K562 (cell line): ENCODE measurements at regions not wholly inside any gene's neighbourhood (a gene's known extent, or its start where the extent isn't known, plus 50 kb on each side); places are given as distances from the start of the nearest gene placed in this dataset.
A peak's percentile ranks its signal among the peaks of the same experiment; 100 is the strongest.
"Not testable (repeated sequence)": the region's sequence is repeated elsewhere in the genome, so short reads cannot be mapped to it uniquely, and the experiment has no call there.

ENCODE experiments used
- ATAC-seq: fragments of 200-7000 bp; cut with Tn5 transposase; 3 replicates; pipeline ENCODE4 v1.9.1; 2020; ENCODE audit warnings: moderate library complexity
- BruUV-seq: library from RNA; stranded (reverse); fragments of 400-500 nt; replicated peaks from 2 replicates; lab custom pipeline; 2021; lab: Mats Ljungman, UMichigan
- CTCF ChIA-PET: fragments of 300-600 bp; formaldehyde crosslinking; extraction: SDS; loops from one replicate; lab custom pipeline; 2021; ENCODE audit warnings: low intra/inter-chr PET ratio; lab: Yijun Ruan, JAX
- POLR2A ChIA-PET: fragments of 300-600, 350-650 bp; sonication (Branson Sonifier 250); formaldehyde crosslinking; extraction: SDS; loops from one replicate; lab custom pipeline; 2021; ENCODE audit warnings: antibody characterized with exemption, inconsistent platforms; lab: Yijun Ruan, JAX
- DNase-seq, 4 experiments: peaks; one replicate each; pipeline versions ENCODE4 v3.0.0 to v3.0.0-alpha.2; 2011 to 2018; ENCODE audit warnings: low spot score in 3 of 4, mixed read lengths in 3 of 4; ENCODE audit errors: extremely low read depth in 1 of 4
- FAIRE-seq: peaks from 2 replicates; lab custom pipeline; 2011; peaks lifted over from hg19 to GRCh38; lab: Jason Lieb, UNC
- H2AFZ ChIP-seq: 2 replicates; pipeline ENCODE4 v1.6.0; 2011; ENCODE audit warnings: low read depth, low read length, control low read depth, inconsistent platforms
- H3K27ac ChIP-seq: fragments of 200-600 bp; 3 replicates; pipeline ENCODE4 v1.8.0; 2011; ENCODE audit warnings: low read depth, mild to moderate bottlenecking, control low read depth, inconsistent platforms, low read length, moderate library complexity, mixed read lengths; ENCODE audit errors: extremely low read depth
- H3K27me3 ChIP-seq, 2 experiments: fragments of 300-600 bp in 1 of 2; 2 replicates in 1 of 2; 3 replicates in 1 of 2; pipeline versions ENCODE4 v1.6.0 to v1.8.0; 2011; ENCODE audit warnings: inconsistent platforms in 2 of 2, low read length in 2 of 2, mild to moderate bottlenecking in 1 of 2, mixed read lengths in 1 of 2, moderate library complexity in 1 of 2; ENCODE audit not compliant: control insufficient read depth in 2 of 2, insufficient read depth in 2 of 2
- H3K36me3 ChIP-seq: fragments of 300-600 bp; 3 replicates; pipeline ENCODE4 v1.8.0; 2011; ENCODE audit warnings: mild to moderate bottlenecking, low read length, inconsistent platforms; ENCODE audit not compliant: control insufficient read depth, insufficient read depth
- H3K4me1 ChIP-seq, 2 experiments: fragments of 200-600 bp in 1 of 2; replicated peaks in 1 of 2; 2 replicates in 1 of 2; 3 replicates in 1 of 2; pipeline versions ENCODE4 v1.5.1 to v1.8.0; 2011; ENCODE audit warnings: inconsistent platforms in 2 of 2, low read length in 2 of 2, mild to moderate bottlenecking in 1 of 2, mixed read lengths in 1 of 2, moderate library complexity in 1 of 2; ENCODE audit not compliant: control insufficient read depth in 2 of 2, insufficient read depth in 2 of 2
- H3K4me2 ChIP-seq: 2 replicates; pipeline ENCODE4 v1.6.1; 2011; ENCODE audit warnings: low read length, control low read depth, inconsistent platforms, mixed read lengths; ENCODE audit not compliant: insufficient read depth
- H3K4me3 ChIP-seq: fragments of 200-600 bp; sonication (generic), shearing (Covaris generic); 2 replicates; pipeline ENCODE4 v1.5.1; 2016; ENCODE audit warnings: control low read depth, inconsistent platforms
- H3K79me2 ChIP-seq: fragments of 200-600 bp; 3 replicates; pipeline ENCODE4 v1.8.0; 2011; ENCODE audit warnings: low read length, inconsistent platforms; ENCODE audit not compliant: control insufficient read depth, insufficient read depth
- H3K9ac ChIP-seq, 2 experiments: 2 replicates each; pipeline versions ENCODE4 v1.6.0 to v1.6.1; 2011; ENCODE audit warnings: low read depth in 2 of 2, low read length in 2 of 2, control low read depth in 1 of 2, inconsistent platforms in 1 of 2, mild to moderate bottlenecking in 1 of 2, mixed read lengths in 1 of 2; ENCODE audit not compliant: insufficient read depth in 1 of 2
- H3K9me1 ChIP-seq: one replicate; pipeline ENCODE4 v1.6.0; 2011; ENCODE audit warnings: inconsistent platforms, mild to moderate bottlenecking, low read length, moderate library complexity; ENCODE audit not compliant: control insufficient read depth, insufficient read depth
- H3K9me3 ChIP-seq: replicated peaks from 2 replicates; pipeline ENCODE4 v1.5.1; 2011; ENCODE audit warnings: low read depth, low read length, inconsistent platforms; ENCODE audit not compliant: control insufficient read depth, insufficient read depth
- H4K20me1 ChIP-seq: replicated peaks from 2 replicates; pipeline ENCODE4 v1.6.1; 2011; ENCODE audit warnings: low read length, inconsistent platforms, mixed read lengths; ENCODE audit not compliant: control insufficient read depth, insufficient read depth
- PHB ChIP-seq: fragments of 250-450 bp; sonication (Bioruptor Pico); IDR thresholded peaks from 2 replicates; pipeline ENCODE4 v1.5.0; 2021
- WGBS: fragments of 100-300 bp; shearing (Covaris generic); methylation state at CpG from one replicate; pipeline ENCODE4 v1.1.6; 2016; ENCODE audit warnings: low coverage, mixed read lengths; ENCODE audit not compliant: insufficient coverage; ENCODE audit errors: missing lambda C conversion rate; 5-methylcytosine and 5-hydroxymethylcytosine counted together
- in situ Hi-C: fragments of 300-500 bp; cut with MboI; formaldehyde crosslinking; loops from 4 replicates; pipeline ENCODE4 v1.15.0; 2018; ENCODE audit warnings: inconsistent platforms, mixed read lengths
- intact Hi-C: fragments of 100-400 bp; cut with micrococcal nuclease; formaldehyde crosslinking; loops from 2 replicates; pipeline ENCODE4 v1.14.2; 2022
- TF ChIP-seq, protein P1 (sequence below), 2 experiments: fragments of 450-650 bp in 1 of 2; sonication (generic) in 1 of 2; formaldehyde crosslinking in 1 of 2; IDR thresholded peaks in 1 of 2; conservative IDR thresholded peaks in 1 of 2; 2 replicates each; pipeline versions ENCODE4 v1.6.1 to v1.8.1; 2016 to 2023; ENCODE audit warnings: mild to moderate bottlenecking in 2 of 2, moderate library complexity in 2 of 2, inconsistent platforms in 1 of 2, missing genetic modification reagents in 1 of 2

DNA sequence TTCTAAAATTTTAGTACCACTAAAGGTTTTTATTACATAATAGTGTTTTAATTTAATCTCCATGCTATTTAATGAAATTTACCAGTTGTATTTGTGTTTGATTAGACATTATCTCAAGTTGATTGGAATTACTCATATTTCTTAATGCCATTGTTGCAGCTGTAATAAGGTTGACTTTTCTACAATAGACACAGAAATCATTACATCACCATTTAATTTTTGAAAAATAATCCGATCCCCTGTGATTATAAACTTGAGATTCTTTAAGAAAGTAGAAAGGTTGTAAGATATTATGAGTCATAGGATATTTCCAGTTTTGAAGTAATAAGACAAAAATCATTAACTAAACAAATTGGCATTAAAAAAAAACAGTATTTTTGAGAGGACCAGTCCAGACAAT is 161.4 kb downstream of the PRL start:
- WGBS: 0% methylated on average over 1 of the region's 1 CpG
- CTCF ChIA-PET: no interaction called here

DNA sequence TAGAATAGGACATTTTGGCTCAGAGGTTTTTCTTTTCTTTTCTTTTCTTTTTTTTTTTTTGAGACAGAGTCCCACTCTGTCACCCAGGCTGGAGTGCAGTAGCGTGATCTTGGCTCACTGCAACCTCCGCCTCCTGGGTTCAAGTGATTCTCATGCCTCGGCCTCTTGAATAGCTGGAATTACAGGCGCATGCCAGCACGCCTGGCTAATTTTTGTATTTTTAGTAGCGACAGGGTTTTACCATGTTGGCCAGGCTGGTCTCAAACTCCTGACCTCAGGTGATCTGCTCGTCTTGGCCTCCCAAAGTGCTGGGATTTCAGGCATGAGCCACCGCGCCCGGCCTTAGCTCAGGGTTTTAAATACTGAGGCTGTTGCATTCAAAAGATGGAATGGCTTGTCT is 156.1 kb downstream of the PRL start:
- H3K27me3 ChIP-seq, FAIRE-seq, in situ Hi-C loops, CTCF ChIA-PET, H3K4me3 ChIP-seq, H3K9me3 ChIP-seq, H3K4me1 ChIP-seq, intact Hi-C loops, H4K20me1 ChIP-seq, BruUV-seq, H3K9me1 ChIP-seq, H3K79me2 ChIP-seq, H2AFZ ChIP-seq, H3K4me2 ChIP-seq, POLR2A ChIA-PET, H3K36me3 ChIP-seq, ATAC-seq, H3K27ac ChIP-seq, H3K9ac ChIP-seq, DNase-seq: not testable (repeated sequence)
- WGBS: 2% methylated on average over 10 of the region's 10 CpGs

More for the DNA sequence above, 161.4 kb downstream of the PRL start:
- FAIRE-seq (no peak), DNase-seq (no peak), ATAC-seq (no peak)
- no peak overlapping the region for H3K4me3 ChIP-seq
- H2AFZ ChIP-seq: no peak overlapping the region
- POLR2A ChIA-PET: no interaction called here
- BruUV-seq: no TSS peak
- no peaks in the 10 kb centered on the region for H3K9me3 ChIP-seq
- intact Hi-C loops (no loop called here), in situ Hi-C loops (no loop called here)
- H3K36me3 ChIP-seq: no peaks in the 10 kb centered on the region
- H3K9me1 ChIP-seq: no peaks in the 10 kb centered on the region
- no peak for TF ChIP-seq PHB (CRISPR knock-in tag)
- TF ChIP-seq, protein P1, sequence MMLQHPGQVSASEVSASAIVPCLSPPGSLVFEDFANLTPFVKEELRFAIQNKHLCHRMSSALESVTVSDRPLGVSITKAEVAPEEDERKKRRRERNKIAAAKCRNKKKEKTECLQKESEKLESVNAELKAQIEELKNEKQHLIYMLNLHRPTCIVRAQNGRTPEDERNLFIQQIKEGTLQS (IDR thresholded peaks at IDR 0.05): peak; percentile 19; the same call in 1 of the 2 replicates
- TF ChIP-seq, protein P1 (CRISPR knock-in tag; conservative IDR thresholded peaks at IDR 0.05): no peak
- H3K9ac ChIP-seq: no peak overlapping the region
- H3K27me3 ChIP-seq: peaks cover 0 to 4% of the 10 kb centered on the region in 2 experiments; a peak in 1 of 5 replicates
- H3K4me1 ChIP-seq: no peaks in the 10 kb centered on the region
- no peaks in the 10 kb centered on the region for H4K20me1 ChIP-seq
- H3K79me2 ChIP-seq: no peaks in the 10 kb centered on the region
- no peak overlapping the region for H3K27ac ChIP-seq
- no peak overlapping the region for H3K4me2 ChIP-seq
